Brain pericyte (primary cell): ENCODE measurements at regions not wholly inside any gene's neighbourhood (a gene's known extent, or its start where the extent isn't known, plus 50 kb on each side); places are given as distances from the start of the nearest gene placed in this dataset.

Experiments used
- DNase-seq: peaks from one replicate; pipeline ENCODE4 v3.0.0-alpha.2; 2012; ENCODE audit warnings: low read depth, low spot score

- no peak for DNase-seq
Measured at GRCh38 chr2:80896576-80896975, 592.0 kb upstream of the LRRTM1 start.

- no peak for DNase-seq
Measured at GRCh38 chr2:80894486-80894885, 589.9 kb upstream of the LRRTM1 start.

DNA sequence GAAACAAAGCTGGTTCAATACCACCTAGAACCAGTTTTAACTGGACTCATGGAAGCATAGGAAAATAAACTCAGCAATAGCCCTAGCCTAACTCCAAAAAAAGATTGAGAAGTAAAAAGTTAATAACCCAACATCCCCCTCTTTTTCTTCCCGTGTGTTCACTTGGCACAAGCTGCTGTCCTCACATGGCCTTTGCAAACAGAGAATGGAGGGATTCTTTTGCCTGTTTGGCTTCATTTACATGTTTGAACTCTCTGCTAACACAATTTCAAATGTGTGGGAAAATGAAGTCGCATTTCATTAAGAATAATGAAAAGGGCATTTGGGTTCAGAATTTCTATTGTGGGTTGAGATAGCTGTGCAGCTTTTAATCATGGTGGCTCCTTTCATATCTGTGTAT is 589.2 kb upstream of the LRRTM1 start:
- DNase-seq, result no peak

- no peak for DNase-seq
Measured at GRCh38 chr2:80889009-80889408, 584.5 kb upstream of the LRRTM1 start.

- DNase-seq, result no peak
Measured at GRCh38 chr2:80887841-80888378, 583.4 kb upstream of the LRRTM1 start.

DNA sequence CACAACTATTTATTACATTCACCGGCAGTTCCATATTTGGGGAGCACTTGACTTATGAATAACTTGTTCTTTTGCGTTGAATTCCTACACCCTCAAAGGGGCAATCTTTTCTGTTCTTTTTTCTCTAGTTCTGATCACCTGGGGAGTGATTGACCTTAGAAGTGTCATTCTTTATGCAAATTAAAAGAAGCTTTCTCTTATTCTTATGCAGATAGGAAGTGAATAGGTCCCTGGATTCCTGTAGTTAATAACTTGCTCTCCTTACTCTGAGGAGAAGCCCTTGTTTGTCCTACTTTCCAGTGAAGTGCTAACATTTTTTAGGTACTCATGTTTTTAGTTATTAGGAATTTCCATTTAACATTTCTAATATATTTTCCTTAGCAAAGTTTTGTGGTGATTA is 569.8 kb upstream of the LRRTM1 start:
- no peak for DNase-seq

- DNase-seq, result no peak
Measured at GRCh38 chr2:80869858-80870438, 565.4 kb upstream of the LRRTM1 start.

DNA sequence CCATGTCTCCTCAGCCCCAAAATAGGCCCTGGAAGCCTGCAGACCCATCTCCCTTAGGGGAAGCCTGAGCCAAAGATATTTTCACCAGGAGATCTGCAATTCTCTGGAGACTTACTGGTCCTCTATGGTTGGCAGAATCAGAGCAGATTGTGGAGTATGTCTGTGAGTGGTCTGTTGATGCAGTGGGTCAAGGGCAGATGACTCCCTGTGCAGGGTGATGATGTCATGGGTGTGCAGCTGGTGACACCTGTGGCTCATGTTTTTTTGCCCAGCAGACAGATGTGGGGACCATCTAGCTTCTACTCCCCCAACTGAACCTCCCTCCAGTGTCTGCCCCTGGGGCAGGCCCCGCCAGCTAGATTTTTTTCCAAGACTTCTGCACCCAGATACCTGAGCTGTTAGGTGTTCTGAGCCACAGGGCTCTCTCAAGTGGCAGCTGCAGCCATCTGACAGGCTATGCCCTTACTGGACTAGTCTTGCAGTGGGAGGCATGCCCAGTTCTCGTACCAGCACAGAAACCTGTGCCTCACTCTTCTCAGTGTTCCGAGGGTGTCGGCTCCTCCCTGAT is 558.7 kb upstream of the LRRTM1 start:
- no peak for DNase-seq

DNA sequence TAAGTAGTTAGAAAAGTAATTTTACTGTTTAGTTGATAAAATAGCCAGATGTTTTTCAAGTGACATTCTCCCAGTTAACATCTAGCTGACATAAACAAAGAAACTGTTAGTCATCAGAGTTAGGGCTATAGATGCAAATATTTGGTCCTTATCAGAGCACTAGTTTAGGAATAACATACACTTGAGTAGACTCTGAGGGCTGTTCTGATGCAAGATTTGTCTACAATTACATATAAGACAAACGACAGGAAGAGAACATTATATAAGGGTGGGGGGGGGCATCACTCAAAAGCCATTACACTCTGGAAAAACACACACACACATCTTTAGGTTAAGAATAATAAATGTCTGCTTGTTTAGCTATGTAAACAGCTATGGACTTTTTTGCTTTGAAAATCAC is 554.4 kb upstream of the LRRTM1 start:
- no peak for DNase-seq

DNA sequence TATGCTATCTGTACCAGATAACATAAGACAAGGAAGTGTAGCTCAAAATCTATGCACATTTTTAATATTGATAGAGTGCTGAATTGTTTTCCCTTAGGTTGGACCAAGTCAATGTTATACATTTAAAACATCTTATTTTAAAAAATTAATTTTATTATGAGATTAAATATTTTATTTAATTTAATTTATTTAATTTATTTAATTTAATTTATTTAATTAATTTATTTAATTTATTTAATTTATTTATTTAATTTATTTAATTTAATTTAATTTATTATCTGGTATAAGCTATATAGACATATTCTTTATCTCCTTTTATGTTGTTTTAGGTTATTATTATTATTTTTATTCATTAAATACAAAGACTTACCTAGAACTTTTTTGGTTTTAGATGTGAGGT is 551.7 kb upstream of the LRRTM1 start:
- DNase-seq, result no peak

DNA sequence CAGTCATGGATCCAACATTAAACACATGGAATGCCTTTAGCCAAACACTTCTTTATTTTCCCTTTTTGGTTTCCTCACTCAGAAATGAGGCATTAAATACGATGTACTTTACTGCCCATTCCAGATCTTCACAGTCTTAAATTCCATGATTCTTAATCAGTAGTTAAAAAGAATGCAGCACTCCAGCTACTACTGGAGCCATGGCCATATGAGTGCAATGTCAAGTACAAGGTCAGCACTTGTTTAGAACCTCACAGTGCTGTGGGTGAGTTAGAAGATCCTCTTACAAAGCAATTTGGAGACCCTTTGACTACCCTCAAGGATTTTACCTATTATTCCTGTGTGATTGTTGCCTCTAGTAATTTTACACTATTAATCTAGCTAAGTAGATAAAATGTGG is 550.3 kb upstream of the LRRTM1 start:
- no peak for DNase-seq

GRCh38 chr2:80852808-80853139 is 548.2 kb upstream of the LRRTM1 start:
- no peak for DNase-seq

- no peak for DNase-seq
Measured at GRCh38 chr2:80852079-80852807, 547.7 kb upstream of the LRRTM1 start.

DNA sequence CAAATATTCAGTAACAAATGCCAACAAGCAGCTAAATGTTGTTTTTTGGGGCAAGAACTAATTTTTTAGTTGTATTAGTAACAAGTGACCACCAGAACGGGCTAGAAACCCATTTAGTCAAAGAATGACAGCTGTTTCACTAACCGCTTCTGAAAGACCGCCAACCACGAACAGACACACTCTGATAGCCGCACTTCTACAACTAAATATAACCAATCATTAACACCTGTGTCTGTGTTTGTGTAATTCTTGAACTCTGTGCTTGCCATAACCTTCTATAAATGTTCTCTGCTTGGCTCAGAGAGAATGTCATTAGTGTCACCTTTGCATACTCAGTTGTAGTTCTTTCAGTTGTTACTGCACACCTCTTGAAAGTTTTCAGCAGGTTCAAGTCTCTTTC is 526.3 kb upstream of the LRRTM1 start:
- DNase-seq, result no peak

DNA sequence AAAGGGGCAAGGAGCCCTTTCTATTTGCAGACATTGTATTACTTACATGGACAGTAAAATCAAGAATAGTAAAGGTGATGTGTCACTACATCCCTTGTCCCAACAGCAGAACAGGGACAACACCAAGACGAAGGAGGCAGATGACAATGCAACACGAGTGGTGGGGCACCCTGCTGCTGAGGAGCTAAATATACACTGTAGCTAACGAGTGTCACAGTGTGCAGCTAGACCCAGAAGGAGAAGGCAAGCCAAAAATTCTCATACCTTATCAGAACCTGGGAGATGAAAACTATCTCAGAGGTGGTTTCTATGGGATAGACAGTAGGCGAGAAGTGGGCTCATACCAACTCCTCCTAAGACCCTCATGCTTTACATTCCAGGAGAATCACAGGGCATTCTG is 518.4 kb upstream of the LRRTM1 start:
- DNase-seq, result no peak

- no peak for DNase-seq
Measured at GRCh38 chr2:80815259-80815658, 510.7 kb upstream of the LRRTM1 start.

DNA sequence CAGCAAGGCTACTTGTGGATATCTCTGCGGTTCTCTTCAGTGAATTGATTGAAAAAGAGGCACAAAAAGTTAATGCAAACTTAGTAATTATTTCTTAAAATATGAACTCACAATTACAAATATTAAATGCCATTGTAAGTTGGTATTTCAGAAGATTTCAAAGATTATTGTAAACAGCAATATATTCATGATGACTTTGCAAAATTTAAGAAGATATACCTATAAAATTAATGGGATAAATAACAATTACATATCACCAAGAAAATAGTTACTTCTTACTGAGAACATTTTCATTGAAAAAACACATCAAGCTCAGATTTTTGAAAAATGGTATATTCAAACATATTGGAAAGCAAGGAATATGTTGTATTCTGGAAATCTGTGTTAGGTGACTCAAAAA is 482.0 kb upstream of the LRRTM1 start:
- DNase-seq, result no peak

DNA sequence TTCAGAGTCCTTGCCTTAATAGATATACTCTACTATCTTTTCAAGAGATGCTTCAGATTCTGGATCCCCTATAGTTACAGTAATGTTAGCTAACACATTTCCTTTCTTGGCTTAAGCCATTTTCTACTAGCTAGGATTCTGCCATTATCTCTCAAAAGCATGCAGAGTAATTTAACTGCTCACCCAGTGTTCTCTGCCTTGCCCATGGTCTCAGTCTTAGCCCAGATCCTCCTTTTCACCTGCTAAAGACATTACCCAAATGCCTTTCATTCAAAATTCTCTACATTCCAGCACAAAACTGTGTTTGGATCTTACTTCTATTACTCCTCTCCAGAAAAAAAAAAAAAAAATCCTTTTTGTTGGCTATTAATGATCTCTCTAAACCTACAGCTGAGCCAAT is 474.2 kb upstream of the LRRTM1 start:
- no peak for DNase-seq

DNA sequence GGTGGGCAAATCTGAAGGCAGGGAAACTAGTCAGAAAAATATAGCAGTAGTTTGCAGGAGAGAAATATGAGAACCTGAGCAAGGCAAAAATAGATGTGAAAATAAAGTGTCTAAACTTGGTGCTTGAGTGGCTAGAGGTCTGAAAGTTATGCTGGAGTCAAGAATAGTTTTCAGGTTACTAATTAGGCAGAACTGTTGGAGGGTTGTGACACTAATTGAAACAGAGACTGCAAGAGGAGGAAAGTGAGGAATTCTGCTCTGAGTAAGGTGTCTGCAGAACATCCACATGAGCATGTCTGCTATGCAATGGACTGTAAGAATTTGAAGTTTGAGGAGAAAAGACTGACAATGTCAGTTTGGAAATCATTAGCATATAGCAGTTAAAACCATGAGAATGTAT is 444.0 kb upstream of the LRRTM1 start:
- DNase-seq, result no peak

GRCh38 chr2:80737047-80737446 is 432.5 kb upstream of the LRRTM1 start:
- DNase-seq, result no peak

- DNase-seq, result no peak
Measured at GRCh38 chr2:80725001-80725400, 420.4 kb upstream of the LRRTM1 start.

- no peak for DNase-seq
Measured at GRCh38 chr2:80722803-80723202, 418.3 kb upstream of the LRRTM1 start.

DNA sequence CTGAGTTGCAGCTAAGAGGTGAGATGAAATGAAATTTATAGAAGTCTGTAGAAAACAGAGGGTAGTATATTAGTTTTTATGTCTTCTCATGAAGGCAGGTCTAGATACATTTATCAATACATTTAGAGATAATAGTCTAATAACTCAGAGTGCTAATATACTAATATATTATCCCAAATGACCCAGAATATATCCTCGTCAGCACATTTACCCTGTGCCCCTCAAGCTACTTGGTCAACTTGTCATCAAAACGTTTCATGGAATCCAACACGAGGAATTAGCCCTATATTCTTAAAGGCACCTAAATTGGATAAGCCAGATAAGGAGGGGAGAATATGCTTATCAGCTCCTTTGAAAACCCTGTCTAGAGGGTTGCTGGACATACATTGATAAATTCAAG is 415.1 kb upstream of the LRRTM1 start:
- DNase-seq, result no peak
